HEK293 (cell line): ENCODE measurements at regions not wholly inside any gene's neighbourhood (a gene's known extent, or its start where the extent isn't known, plus 50 kb on each side); places are given as distances from the start of the nearest gene placed in this dataset.

Source experiments
- MYNN ChIP-seq: fragments of 450-650 bp; formaldehyde crosslinking; IDR thresholded peaks from 2 replicates; pipeline ENCODE4 v1.5.1; 2016; ENCODE audit warnings: missing biosample characterization, missing genetic modification characterization, borderline replicate concordance
- ZNF121 ChIP-seq: fragments of 450-650 bp; formaldehyde crosslinking; IDR thresholded peaks from 2 replicates; pipeline ENCODE4 v1.5.1; 2016; ENCODE audit warnings: missing biosample characterization, missing genetic modification characterization
- ZNF19 ChIP-seq: fragments of 450-650 bp; formaldehyde crosslinking; IDR thresholded peaks from 2 replicates; pipeline ENCODE4; 2016; ENCODE audit warnings: missing biosample characterization, missing genetic modification characterization, low read depth
- ZNF423 ChIP-seq: fragments of 450-650 bp; formaldehyde crosslinking; IDR thresholded peaks from 2 replicates; pipeline ENCODE4 v1.5.1; 2016; ENCODE audit warnings: missing biosample characterization, missing genetic modification characterization
- TF ChIP-seq, protein P1 (sequence below): fragments of 450-650 bp; formaldehyde crosslinking; IDR thresholded peaks from 2 replicates; pipeline ENCODE4 v1.5.1; 2016; ENCODE audit warnings: missing biosample characterization, missing genetic modification characterization

GRCh38 chr1:79303040-79303439, 296.5 kb upstream of the ADGRL4 start:
- TF ChIP-seq, protein P1, sequence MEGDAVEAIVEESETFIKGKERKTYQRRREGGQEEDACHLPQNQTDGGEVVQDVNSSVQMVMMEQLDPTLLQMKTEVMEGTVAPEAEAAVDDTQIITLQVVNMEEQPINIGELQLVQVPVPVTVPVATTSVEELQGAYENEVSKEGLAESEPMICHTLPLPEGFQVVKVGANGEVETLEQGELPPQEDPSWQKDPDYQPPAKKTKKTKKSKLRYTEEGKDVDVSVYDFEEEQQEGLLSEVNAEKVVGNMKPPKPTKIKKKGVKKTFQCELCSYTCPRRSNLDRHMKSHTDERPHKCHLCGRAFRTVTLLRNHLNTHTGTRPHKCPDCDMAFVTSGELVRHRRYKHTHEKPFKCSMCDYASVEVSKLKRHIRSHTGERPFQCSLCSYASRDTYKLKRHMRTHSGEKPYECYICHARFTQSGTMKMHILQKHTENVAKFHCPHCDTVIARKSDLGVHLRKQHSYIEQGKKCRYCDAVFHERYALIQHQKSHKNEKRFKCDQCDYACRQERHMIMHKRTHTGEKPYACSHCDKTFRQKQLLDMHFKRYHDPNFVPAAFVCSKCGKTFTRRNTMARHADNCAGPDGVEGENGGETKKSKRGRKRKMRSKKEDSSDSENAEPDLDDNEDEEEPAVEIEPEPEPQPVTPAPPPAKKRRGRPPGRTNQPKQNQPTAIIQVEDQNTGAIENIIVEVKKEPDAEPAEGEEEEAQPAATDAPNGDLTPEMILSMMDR = no peak
- TF ChIP-seq MYNN (tag by site-specific recombination) = no peak
- TF ChIP-seq ZNF19 = no peak
- TF ChIP-seq ZNF423 (tag by site-specific recombination) = no peak
- no peak for TF ChIP-seq ZNF121
